ENCODE measurements at regions not wholly inside any gene's neighbourhood (a gene's known extent, or its start where the extent isn't known, plus 50 kb on each side); places are given as distances from the start of the nearest gene placed in this dataset.

DNA sequence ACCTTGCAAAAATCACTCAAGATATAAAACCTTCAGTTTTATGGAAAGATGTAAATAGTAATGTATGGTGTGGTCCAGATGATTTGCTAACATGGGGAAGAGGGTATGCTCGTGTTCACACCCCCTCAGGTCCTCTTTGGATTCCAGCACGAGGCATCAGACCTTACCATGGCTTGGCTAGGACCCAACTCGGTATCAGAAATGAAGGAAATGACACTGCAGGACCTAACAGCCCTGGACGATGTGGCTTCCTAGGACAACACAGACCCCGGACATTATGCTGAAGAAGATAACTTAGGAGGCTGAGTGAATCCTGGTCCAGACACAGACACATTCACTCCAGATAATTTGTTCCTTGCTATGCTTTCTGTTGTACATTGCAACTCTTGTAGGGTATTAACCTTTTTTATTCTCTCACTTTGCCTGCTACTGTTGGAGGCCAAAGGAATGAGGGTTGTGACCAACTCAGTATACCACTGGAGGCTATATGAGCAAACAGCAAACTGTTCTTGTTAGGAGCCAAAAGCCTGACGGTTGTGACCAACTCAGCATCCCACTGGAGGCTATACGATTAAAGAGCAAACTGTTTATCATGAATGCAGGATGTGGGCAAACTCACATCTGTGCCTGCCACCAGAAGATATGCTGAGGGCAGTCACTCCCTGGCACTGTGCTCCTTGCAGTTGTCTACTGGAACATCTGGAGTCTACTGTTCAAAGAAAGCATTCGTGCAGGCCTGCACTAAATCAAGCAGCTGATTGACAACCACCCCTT lies 121.7 kb downstream of the ZNF429 start:
- H3K4me3 ChIP-seq = no peak overlapping the region
- ATAC-seq = peak; percentile 55
- CTCF ChIA-PET (ENCODE audit: low intra/inter-chr PET ratio) = no interaction called here
- FAIRE-seq = peak; percentile 81
- peak overlapping the region; percentile 49; the same call in 2 of the 3 replicates for H3K27ac ChIP-seq (ENCODE audit: extremely low read depth, low read depth, low read length)
- intact Hi-C loops (cut with micrococcal nuclease) (no loop called here), in situ Hi-C loops (cut with MboI) (no loop called here)
- H3K79me2 ChIP-seq (ENCODE audit: control insufficient read depth, insufficient read depth, low read length) = no peaks in the 10 kb centered on the region
- POLR2A ChIA-PET = interaction anchor here (0.7 kb wide), 1 partner anchor 15 kb away, joined by 3 read pairs; no protein-coding TSS in a partner anchor
- H3K9me3 ChIP-seq (replicated peaks; ENCODE audit: control insufficient read depth, insufficient read depth, low read depth, low read length) = no peaks in the 10 kb centered on the region
- H2AFZ ChIP-seq (ENCODE audit: low read depth, low read length) = peak overlapping the region; percentile 66
- no peaks in the 10 kb centered on the region for H4K20me1 ChIP-seq (replicated peaks; ENCODE audit: control insufficient read depth, insufficient read depth, low read length)
- WGBS (ENCODE audit: insufficient coverage, low coverage, missing lambda C conversion rate) = 6% methylated on average over 8 of the region's 8 CpGs
- H3K9ac ChIP-seq (ENCODE audit: insufficient read depth in 1 of 2, low read depth in 2 of 2, low read length in 2 of 2) = no peak overlapping the region
- H3K27me3 ChIP-seq (ENCODE audit: control insufficient read depth in 2 of 2, insufficient read depth in 2 of 2, low read length in 2 of 2) = no peaks in the 10 kb centered on the region
- no TSS peak for BruUV-seq (replicated peaks)
- peak in 2 of 4 experiments; percentile 30 to 61 for DNase-seq (ENCODE audit: extremely low read depth in 1 of 4, low spot score in 3 of 4)
- peak overlapping the region; percentile 20; the same call in 1 of the 2 replicates for H3K4me2 ChIP-seq (ENCODE audit: insufficient read depth, low read length)
- H3K36me3 ChIP-seq (ENCODE audit: control insufficient read depth, insufficient read depth, low read length) = no peaks in the 10 kb centered on the region
- H3K9me1 ChIP-seq (ENCODE audit: control insufficient read depth, insufficient read depth, low read length) = no peaks in the 10 kb centered on the region
- H3K4me1 ChIP-seq (replicated peaks in 1 of 2; ENCODE audit: control insufficient read depth in 2 of 2, insufficient read depth in 2 of 2, low read length in 2 of 2) = peaks cover 0 to 34% of the 10 kb centered on the region in 2 experiments; a peak in 3 of 5 replicates
- TF ChIP-seq ZNF282 (CRISPR knock-in tag; IDR thresholded peaks at IDR 0.05) (no peak), CUX1 (CRISPR knock-in tag; IDR thresholded peaks at IDR 0.05) (no peak), KDM5B (IDR thresholded peaks at IDR 0.05; ENCODE audit: insufficient replicate concordance, low read depth, low read length) (no peak), COPS2 (conservative IDR thresholded peaks at IDR 0.05) (no peak), RUNX1 (IDR thresholded peaks at IDR 0.05; ENCODE audit: low read depth) (no peak), PKNOX1 (IDR thresholded peaks at IDR 0.05) (0 out of 2 replicates have a peak, but pooled peaks have one; percentile 53)

Measured in K562 (cell line).